ENCODE measurements at regions not wholly inside any gene's neighbourhood (a gene's known extent, or its start where the extent isn't known, plus 50 kb on each side); places are given as distances from the start of the nearest gene placed in this dataset.

GRCh38 chr3:174633342-174633741, 225.8 kb upstream of the NAALADL2 start:
- no peak for TF ChIP-seq CTCF (IDR thresholded peaks at IDR 0.05)
- no peak for TF ChIP-seq POLR2A (IDR thresholded peaks at IDR 0.05)

Measured in esophagus squamous epithelium (tissue), 4 donors.